ENCODE measurements at regions not wholly inside any gene's neighbourhood (a gene's known extent, or its start where the extent isn't known, plus 50 kb on each side); places are given as distances from the start of the nearest gene placed in this dataset.

GRCh38 chr2:58976375-58977071, 735.4 kb upstream of the FANCL start:
- DNase-seq (ENCODE audit: low read depth, low spot score) = no peak
- CTCF ChIA-PET = no interaction called here
- Histone ChIP-seq H3K4me3 (ENCODE audit: low read depth in 2 of 2, low read length in 2 of 2) (no peak overlapping the region), H3K4me1 (ENCODE audit: control insufficient read depth, insufficient read depth, low read length) (no peaks in the 10 kb centered on the region), H3K27me3 (ENCODE audit: control insufficient read depth, insufficient read depth, low read length) (no peaks in the 10 kb centered on the region), H3K36me3 (ENCODE audit: control insufficient read depth, insufficient read depth, low read length) (no peaks in the 10 kb centered on the region), H3K27ac (ENCODE audit: low read length) (no peak overlapping the region), H3K9me3 (ENCODE audit: control insufficient read depth, insufficient read depth, low read depth, low read length) (no peaks in the 10 kb centered on the region)
- BruUV-seq (replicated peaks) = no TSS peak
- in situ Hi-C loops (cut with HindIII; ENCODE audit: low pct_unique_long_range_greater_than_20kb, low sequenced_read_pairs) (no loop called here), intact Hi-C loops (cut with micrococcal nuclease; ENCODE audit: unreplicated experiment) (no loop called here)
- POLR2A ChIA-PET = no interaction called here
- ATAC-seq = no peak
- TF ChIP-seq CTCF (IDR thresholded peaks at IDR 0.05) (no peak), SIN3A (IDR thresholded peaks at IDR 0.05; ENCODE audit: borderline replicate concordance, insufficient read depth, low read depth, low read length) (no peak), TCF7L2 (IDR thresholded peaks at IDR 0.05; ENCODE audit: low read depth, low read length) (no peak), POLR2AphosphoS5 (IDR thresholded peaks at IDR 0.05; ENCODE audit: low read depth, low read length) (no peak)
- TF ChIP-seq, protein P1, sequence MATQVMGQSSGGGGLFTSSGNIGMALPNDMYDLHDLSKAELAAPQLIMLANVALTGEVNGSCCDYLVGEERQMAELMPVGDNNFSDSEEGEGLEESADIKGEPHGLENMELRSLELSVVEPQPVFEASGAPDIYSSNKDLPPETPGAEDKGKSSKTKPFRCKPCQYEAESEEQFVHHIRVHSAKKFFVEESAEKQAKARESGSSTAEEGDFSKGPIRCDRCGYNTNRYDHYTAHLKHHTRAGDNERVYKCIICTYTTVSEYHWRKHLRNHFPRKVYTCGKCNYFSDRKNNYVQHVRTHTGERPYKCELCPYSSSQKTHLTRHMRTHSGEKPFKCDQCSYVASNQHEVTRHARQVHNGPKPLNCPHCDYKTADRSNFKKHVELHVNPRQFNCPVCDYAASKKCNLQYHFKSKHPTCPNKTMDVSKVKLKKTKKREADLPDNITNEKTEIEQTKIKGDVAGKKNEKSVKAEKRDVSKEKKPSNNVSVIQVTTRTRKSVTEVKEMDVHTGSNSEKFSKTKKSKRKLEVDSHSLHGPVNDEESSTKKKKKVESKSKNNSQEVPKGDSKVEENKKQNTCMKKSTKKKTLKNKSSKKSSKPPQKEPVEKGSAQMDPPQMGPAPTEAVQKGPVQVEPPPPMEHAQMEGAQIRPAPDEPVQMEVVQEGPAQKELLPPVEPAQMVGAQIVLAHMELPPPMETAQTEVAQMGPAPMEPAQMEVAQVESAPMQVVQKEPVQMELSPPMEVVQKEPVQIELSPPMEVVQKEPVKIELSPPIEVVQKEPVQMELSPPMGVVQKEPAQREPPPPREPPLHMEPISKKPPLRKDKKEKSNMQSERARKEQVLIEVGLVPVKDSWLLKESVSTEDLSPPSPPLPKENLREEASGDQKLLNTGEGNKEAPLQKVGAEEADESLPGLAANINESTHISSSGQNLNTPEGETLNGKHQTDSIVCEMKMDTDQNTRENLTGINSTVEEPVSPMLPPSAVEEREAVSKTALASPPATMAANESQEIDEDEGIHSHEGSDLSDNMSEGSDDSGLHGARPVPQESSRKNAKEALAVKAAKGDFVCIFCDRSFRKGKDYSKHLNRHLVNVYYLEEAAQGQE (IDR thresholded peaks at IDR 0.05; ENCODE audit: insufficient read depth in 1 of 2, low read depth in 2 of 2, low read length in 1 of 2) = no peak

DNA sequence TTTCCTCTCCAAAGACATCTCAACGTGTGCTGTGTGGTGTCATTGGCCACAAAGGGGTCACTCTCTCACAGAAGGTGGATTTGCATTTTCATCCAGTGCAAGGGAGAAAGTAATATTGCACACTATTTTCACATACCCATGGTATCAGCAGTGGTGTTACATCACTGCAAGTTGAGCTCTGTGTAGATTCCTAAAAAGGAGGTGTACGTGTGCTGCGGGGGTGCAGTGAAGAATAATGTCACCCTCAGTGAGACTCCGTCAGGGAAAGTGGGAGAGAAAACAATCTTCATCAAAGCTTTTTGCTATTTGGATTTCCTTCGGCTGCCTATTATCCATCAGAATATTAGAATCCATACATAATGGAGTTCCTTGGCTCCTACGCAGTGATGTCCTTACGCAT, 733.8 kb upstream of the FANCL start:
- Histone ChIP-seq H3K27ac (ENCODE audit: low read length) (no peak overlapping the region), H3K4me1 (ENCODE audit: control insufficient read depth, insufficient read depth, low read length) (no peaks in the 10 kb centered on the region), H3K9me3 (ENCODE audit: control insufficient read depth, insufficient read depth, low read depth, low read length) (no peaks in the 10 kb centered on the region), H3K36me3 (ENCODE audit: control insufficient read depth, insufficient read depth, low read length) (no peaks in the 10 kb centered on the region), H3K27me3 (ENCODE audit: control insufficient read depth, insufficient read depth, low read length) (no peaks in the 10 kb centered on the region), H3K4me3 (ENCODE audit: low read depth in 2 of 2, low read length in 2 of 2) (no peak overlapping the region)
- in situ Hi-C loops (cut with HindIII; ENCODE audit: low pct_unique_long_range_greater_than_20kb, low sequenced_read_pairs) (no loop called here), intact Hi-C loops (cut with micrococcal nuclease; ENCODE audit: unreplicated experiment) (no loop called here)
- DNase-seq (ENCODE audit: low read depth, low spot score) (no peak), ATAC-seq (no peak)
- ChIA-PET POLR2A (no interaction called here), CTCF (no interaction called here)
- TF ChIP-seq, protein P1 (IDR thresholded peaks at IDR 0.05; ENCODE audit: insufficient read depth in 1 of 2, low read depth in 2 of 2, low read length in 1 of 2) = no peak
- no peak for TF ChIP-seq CTCF (IDR thresholded peaks at IDR 0.05)
- no peak for TF ChIP-seq POLR2AphosphoS5 (IDR thresholded peaks at IDR 0.05; ENCODE audit: low read depth, low read length)
- no peak for TF ChIP-seq TCF7L2 (IDR thresholded peaks at IDR 0.05; ENCODE audit: low read depth, low read length)
- TF ChIP-seq SIN3A (IDR thresholded peaks at IDR 0.05; ENCODE audit: borderline replicate concordance, insufficient read depth, low read depth, low read length) = no peak
- BruUV-seq (replicated peaks) = no TSS peak
